Activated CD8-positive, alpha-beta memory T cell treated with anti-CD3 and anti-CD28 coated beads for 48 hours (primary cell): ENCODE measurements at regions not wholly inside any gene's neighbourhood (a gene's known extent, or its start where the extent isn't known, plus 50 kb on each side); places are given as distances from the start of the nearest gene placed in this dataset.
A peak's percentile ranks its signal among the peaks of the same experiment; 100 is the strongest.

Experiments used
- DNase-seq, 3 experiments: peaks; one replicate each; pipeline ENCODE4 v3.0.0-alpha.2; 2020; ENCODE audit warnings: low read depth in 2 of 3, low spot score in 2 of 3

DNA sequence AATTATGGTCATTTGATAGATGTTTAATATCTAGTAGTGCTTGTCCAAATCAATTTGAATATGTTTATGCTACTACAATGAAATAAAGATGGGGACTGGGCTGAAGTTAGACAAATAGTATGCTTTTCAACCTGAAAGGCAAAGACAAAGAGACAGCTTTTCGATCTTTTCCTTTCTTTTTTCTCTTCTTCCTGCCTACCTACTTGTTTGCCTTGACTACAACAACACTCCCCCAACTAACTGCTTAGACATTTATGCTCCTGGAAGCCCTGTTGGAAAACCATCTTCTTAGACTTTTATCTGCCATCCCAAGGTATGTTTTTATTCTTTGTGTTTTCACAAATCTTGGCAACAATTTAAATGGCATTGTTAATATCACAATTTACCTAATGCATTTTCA is 374.4 kb upstream of the DDI1 start:
- DNase-seq = no peak

DNA sequence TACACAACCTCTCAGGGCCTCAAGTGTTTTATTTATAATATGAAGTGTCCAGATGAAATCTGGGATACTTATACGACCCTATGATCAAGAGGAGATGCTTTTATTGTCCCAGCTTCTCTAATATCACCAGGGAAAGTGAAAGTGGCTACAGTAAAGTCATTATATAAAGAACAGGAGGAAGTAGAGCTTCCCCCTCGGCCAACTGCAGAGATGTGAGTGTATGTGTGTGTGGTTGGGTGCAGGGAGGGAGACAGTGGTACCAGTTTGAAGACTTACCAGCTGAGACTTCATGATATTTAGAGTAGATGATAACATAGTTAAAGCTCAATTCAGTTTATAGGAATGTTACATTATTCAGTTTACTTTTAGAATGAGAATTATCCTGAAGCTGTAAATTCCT is 373.6 kb upstream of the DDI1 start:
- no peak for DNase-seq

DNA sequence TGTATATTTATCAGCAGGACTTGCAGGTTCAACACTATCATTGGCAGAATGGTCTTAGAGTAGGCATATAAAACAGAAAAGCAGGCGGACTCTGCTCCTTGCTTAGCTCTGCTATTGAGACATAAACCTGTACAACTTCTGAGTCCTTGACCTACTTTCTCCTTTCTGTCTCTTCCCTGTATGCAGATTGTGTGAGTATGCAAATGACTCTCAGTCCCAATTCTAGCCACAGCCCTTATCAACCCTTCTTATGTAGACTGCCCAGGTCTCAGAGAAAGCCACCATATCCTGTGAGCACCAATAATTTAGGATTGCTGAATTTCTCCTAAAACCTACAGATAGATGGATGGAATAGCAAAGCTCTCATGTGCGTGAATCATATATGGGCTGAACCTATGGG is 367.6 kb upstream of the DDI1 start:
- no peak for DNase-seq

DNA sequence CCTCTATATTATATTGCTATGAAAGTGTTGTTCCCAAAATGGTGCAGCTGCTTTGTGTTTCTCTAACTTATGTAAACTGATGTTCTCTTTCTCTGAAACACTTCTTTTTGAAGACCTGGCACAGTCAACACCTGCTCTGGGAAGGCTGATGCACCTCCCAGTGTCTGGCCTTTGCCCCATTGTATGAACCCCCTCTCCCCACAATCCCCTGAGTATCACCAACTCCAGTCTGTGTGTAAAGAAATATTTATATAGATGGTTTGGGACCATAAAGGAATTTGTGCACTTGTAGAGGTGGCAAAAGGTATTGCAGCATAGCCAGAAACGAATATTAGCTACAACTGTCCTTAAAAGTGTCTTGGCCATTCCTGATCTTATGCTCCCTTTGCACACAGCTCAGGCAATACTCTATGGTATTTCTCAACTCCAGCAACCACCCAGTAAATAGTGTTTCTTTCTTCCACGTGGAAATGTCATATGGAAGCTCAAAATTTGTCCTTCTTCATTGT is 365.2 kb upstream of the DDI1 start:
- no peak for DNase-seq

DNA sequence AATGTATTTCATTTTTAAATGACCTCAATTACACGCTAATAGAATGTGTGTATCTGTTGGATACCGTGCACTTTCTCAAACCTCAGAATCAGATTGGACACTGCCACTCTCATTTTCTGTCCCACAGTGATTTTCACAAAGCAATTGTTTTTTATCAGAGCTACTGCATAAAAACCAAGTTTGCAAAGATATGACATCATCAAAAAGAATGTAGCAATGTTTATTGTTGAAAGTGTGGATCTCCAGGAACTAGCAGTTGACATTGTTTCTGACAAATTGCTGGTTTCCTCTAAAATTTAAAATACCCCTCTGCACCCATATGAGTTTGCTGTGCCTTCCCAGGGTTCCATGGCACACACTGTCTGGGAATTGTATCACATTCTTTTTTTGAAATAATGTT is 362.7 kb upstream of the DDI1 start:
- DNase-seq = no peak

DNA sequence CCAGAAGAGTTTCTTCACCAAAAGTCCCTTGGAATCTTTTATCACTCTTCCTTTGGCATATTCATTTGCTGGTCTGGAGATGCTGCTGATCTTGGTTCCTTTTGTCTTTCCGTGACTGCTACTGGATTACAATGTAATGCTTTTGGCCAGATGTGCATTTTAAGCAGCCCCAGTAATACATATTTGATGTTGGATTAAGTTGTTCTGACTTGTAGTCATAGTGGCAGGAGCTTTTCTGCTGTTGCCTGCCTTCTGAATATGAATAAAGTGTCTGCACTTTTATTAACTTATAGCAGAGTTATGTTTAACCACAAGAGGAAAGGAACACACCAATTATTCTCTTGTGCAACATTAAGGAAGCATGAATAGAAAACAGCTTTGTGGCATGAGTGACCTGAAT is 360.0 kb upstream of the DDI1 start:
- DNase-seq = no peak

DNA sequence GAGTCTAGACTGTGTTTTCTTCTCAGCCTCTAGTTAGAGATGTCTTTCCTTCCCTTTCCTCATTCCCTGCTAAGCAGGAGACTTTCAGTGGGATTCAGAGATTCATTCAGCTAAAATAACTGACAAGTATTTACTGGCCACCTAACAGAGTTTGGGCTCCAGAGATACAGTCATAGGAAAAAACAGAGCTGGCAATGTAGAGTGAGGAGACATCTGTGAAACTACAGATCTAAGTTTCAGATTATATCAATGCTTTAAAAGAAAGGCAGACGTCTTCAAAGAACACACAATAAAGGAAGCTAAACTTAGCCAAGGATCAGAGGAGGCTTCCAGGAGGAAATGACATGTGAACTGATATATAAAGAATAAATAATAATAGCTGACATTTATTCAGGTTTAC is 355.6 kb upstream of the DDI1 start:
- DNase-seq = no peak

DNA sequence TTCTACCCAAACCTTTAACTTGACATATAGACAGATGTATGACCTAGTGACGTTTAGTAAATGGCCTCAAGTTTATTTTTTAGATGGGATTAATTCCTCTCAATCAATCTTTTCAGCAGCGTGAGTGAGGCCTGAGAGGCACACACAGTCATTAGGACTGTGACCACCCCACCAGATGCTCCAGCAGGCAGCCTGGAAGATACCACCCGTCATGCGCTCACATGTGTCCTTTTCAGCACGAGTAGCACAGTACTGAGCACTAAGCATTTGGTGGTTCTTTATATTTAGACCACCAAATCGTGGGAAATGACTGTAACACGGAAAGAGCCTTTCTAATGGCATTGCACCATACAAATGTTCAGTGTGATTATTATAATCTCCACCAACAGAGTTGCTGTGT is 354.6 kb upstream of the DDI1 start:
- no peak for DNase-seq

DNA sequence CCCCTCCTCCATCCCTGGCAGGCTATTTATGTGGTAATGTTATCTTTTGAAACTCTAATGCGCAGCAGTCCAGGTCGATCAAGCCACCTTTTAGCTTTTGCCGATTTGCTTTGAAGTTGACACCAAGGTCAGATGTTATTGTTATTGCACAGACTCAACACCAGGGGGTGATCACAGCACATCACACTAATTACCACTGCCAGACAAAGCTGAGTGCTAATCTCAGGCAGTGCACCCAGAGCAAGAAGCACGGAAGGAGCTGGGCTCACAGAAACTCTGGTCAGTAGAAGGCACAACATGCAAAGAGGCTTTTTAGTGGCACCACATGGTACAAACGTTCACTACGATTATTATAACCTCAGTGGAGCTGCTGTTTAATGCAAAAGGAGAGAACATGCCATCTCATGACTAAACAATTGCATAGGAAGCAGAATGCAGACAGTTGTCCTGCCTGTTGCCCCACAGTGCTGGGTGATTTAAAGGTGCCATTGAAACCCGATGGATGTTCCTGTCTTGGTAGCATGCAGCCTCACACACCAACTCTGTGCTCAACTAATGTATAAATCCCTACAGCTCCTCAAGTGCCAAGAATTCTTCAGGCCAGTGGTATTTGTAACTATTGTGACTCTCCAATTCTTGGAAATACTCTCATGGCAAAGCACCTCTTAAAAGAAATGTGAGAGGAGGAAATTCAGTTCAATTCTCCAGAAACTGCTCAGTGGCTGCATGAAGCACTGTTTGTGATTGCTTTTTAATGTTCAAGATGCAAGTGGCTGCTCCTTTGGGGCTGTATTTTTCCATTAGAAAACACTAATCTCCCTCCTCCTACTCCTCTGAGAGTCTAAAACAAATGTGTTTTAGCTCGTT is 353.9 kb upstream of the DDI1 start:
- DNase-seq = peak in 2 of 3 experiments; percentile 0

DNA sequence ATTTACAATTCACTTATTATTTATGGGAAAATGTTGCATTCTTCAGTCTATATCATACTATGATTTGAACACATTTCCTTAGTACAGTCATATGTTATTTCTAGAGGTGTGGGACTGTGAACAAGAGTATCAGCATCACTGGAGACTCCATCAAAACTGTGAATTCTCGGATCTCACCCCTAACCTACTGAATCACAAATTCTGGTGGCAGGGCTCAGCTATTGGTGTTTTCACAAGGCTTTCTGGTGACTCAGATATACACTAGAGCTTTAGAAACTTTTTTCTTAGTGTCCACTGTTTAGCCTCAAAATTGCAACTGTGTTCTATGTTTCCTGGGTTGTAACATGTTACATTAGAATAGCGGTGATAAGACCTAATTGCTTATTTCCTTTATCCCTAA is 352.9 kb upstream of the DDI1 start:
- no peak for DNase-seq

DNA sequence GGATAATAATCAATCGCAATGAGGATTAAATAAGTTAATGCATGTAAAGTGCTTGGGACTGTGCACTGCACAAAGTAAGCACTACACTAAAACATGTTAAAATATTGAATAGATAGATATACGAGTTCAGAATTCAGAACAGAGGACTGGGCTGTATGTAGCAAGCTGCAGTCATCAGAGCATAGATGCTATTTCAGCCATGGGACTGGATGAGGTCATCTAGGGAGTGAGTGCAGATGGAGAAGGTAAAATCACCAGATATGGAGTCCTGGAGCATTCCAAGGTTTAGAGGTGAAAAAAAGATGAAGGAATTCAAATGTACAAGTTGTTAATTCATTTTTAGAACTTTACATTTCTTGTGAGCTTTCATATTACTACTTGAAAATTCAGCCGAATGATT is 347.5 kb upstream of the DDI1 start:
- DNase-seq = no peak

DNA sequence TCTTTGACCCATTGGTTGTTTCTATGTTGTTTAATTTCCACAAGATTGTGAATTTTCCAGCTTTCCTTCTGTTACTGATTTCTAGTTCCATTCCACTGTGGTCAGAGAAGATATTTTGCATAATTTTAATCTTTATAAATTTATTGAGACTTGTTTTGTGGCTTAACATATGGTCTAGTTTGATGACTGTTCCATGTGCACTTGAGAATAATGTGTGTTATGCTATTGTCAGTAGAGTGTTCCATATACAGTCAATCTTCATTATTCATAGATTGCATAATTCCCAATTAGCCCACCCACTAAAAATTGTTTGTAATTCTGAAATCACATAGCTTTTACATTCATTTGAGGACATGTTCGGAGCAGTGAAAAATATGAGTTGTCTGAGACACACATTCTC is 346.1 kb upstream of the DDI1 start:
- no peak for DNase-seq

DNA sequence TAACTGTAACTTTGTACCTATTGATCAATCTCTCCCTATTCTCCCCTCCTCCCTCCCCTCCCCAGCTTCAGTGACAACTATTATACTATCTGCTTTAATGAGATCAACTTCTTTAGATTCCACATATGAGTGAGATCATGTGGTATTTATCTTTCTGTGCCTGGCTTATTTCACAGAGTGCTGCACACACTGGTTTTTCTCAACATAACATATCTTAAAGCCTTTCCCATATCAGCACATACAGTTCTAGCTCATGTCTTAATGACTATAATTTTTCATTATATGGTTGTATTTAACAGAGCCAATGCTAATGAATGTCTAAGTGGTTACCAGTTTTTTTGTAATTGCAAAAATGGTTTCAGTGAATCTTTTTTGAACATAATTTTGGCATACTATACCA is 340.3 kb upstream of the DDI1 start:
- DNase-seq = no peak

DNA sequence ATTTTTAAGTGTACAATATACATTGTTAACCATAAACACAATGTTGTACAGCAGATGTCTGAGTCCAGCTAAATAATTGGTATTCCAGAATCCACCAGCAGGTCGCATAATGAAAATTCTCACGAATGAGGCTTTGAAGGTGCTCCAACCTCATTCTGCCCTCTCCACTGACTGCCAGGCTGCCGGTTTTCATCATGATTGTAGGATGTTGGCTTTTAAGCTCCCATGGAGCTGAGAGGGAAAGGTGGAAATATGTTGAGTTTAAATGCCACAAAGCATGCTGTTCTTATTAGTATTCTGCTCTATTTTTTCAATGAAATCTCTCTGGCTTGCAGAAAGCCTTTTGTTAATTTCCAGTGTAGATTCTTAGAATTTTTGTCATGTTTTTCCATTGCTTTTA is 337.2 kb upstream of the DDI1 start:
- DNase-seq = no peak

DNA sequence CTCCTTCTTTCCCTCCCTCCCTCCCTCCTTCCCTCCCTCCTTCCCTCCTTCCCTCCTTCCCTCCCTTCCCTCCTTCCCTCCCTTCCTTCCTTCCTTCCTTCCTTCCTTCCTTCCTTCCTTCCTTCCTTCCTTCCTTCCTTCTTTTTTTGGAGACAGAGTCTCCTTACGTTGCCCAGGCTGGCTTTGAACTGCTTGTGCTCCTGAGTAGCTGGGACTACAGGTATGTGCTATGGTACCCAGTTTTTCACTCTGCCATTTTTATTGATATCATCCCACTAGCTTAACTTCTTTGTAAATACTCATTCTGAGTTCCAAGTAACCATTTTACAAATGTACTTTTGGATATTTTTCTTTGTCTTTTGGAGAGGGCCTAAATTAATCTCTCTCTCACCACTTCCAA is 336.8 kb upstream of the DDI1 start:
- DNase-seq = no peak

DNA sequence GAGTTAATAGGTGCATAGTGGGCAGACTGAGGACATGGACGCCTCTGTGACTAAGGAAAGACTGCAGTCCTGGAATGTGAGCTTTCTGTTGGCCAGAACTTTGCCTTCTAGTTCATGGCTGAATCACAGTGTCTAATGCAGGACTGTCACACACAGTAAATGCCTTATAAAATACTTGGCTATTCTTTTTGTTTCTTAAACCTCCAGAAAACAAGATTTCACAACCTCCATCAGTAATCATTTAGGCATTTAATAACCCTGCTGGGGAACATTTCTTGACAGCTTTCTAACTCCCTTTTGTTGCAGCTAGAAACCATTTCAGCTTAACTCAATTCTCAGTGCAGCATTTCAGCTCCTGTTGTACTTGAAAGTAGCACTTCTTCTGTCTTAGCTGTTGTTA is 335.8 kb upstream of the DDI1 start:
- no peak for DNase-seq

DNA sequence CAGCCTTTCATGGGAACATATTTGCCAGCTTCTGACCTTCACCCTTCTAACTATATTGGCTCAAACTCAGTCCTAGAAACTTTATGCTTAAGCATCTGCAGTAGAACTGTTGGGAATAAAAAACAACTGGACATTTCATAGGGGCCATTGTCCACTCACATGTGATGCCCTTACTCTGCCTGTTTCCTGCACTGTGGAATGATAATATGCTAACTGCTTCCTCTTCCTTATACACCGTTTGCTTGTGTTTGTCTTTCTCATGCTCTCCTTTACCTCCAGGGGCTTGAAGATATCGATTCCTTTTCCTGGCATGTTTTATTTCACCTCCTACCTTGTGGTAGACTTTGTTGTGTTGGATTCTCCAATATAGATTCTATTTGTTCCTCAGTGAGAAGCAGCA is 333.0 kb upstream of the DDI1 start:
- DNase-seq = no peak

DNA sequence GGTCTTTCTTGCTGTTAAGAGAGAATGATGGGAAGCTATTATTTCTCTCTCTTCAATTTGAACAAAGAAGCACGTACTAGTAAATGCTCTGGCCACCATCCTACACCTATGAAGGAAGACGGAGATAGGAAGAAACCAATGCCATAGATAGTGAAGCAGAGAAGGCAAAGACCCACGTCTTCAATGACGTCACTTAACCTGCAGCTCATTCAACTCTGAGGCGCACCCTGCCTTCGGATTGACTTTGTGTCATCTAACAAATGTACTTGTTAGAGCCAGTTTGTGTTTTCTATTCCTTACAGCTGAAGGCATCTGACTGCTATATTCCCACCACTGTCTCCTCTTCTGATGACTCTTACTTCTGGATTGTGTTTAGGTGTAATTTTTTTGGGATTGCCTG is 332.5 kb upstream of the DDI1 start:
- DNase-seq = no peak

DNA sequence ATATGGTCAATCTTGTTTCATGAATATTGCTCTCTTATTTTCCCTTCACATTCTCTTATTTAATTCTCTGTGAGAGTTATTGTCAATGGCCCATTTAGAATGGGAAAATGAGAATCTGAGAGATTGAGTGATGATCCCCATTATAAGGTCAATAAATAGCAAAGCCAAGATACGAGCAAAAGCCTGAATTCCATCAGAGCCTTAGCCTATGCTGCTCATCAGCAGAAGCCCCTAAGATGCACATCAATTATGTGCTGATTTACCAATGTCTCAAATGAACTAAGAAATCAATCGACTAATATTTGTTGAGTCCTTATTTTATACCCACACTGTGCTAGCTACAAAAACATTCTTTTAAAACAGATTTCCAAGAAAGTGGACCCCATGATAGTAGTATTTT is 330.8 kb upstream of the DDI1 start:
- no peak for DNase-seq

DNA sequence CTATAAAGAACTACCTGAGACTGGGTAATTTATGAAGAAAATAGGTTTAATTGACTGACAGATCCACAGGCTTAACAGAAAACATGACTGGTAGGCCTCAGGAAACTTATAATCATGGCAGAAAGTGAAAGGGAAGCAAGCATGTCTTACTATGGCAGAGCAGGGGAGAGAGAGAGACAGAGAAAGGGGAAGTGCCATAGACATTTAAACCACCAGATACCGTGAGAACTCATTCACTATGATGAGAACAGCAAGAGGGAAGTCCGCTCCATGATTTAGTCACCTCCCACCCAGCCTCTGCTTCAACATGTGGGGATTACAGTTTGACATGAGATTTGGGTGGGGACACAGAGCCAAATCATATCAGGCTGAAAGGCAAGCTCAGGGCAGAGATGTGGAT is 327.1 kb upstream of the DDI1 start:
- no peak for DNase-seq

DNA sequence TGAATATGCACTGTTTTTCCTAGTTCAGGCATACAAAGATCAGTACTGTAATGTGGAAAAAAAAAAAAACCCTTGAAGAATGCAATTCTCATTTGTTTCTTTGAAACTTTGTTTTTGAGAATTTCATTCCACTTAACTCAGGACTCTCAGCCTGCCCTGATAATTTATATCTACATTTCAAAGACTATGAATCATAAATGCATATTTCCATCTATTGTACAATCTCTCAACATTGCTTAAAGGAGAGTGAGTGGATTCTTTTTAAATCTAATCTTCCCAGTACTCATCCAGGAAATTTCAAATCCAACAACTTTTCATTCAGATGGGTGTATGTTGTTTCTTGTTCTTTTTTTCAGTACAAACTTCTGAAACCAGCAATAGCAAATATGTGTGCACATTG is 322.2 kb upstream of the DDI1 start:
- no peak for DNase-seq

DNA sequence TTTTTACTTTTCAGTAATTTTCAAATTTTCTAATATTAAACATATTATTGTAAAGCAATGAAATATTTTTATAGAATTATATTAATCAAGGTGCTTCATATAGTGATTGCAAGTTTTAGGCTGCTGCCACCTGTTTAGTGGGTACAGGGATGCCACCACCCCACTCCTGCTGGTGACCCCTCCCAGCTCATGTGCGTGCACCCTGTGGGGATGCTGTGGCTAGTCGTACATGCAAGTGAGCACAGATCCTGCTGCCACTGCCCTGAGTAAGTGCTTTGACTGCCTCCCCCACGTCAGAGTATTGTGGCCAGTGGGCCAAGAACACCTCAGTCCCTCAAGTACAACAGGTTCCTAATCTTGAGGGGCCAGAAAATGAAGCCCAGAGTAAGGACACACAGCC is 320.1 kb upstream of the DDI1 start:
- DNase-seq = no peak

DNA sequence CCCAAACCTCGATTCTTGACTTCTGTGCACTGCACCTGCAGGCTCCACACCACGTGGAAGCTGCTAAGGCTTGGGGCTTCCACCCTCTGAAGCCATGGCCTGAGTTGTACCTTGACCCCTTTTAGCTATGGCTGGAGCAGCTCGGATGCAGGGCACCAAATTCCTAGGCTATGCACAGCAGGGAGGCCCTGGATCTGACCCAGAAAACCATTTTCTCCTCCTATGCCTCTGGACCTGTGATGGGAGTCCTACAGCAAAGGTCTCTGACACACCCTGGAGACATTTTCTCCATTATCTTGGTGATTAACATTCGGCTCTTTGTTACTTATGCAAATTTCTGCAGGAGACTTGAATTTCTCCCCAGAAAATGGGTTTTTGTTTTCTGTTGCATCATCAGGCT is 309.2 kb upstream of the DDI1 start:
- DNase-seq = no peak
